Left kidney (tissue), 1 donor: ENCODE measurements at regions not wholly inside any gene's neighbourhood (a gene's known extent, or its start where the extent isn't known, plus 50 kb on each side); places are given as distances from the start of the nearest gene placed in this dataset.

Experiments used
- DNase-seq: peaks from one replicate; pipeline ENCODE4 v3.0.0-alpha.2; 2013

- DNase-seq = no peak
Observed at GRCh38 chr18:61167902-61168301, 165.3 kb upstream of the CDH20 start.

GRCh38 chr18:61169386-61169785 lies 163.8 kb upstream of the CDH20 start:
- DNase-seq = no peak

- no peak for DNase-seq
Observed at GRCh38 chr18:61172624-61173023, 160.6 kb upstream of the CDH20 start.

- no peak for DNase-seq
Observed at GRCh38 chr18:61173554-61173953, 159.7 kb upstream of the CDH20 start.

GRCh38 chr18:61183798-61184197 lies 149.4 kb upstream of the CDH20 start:
- no peak for DNase-seq

- no peak for DNase-seq
Observed at GRCh38 chr18:61187971-61188370, 145.3 kb upstream of the CDH20 start.

- DNase-seq = no peak
Observed at GRCh38 chr18:61189376-61189775, 143.9 kb upstream of the CDH20 start.

GRCh38 chr18:61194726-61195125 lies 138.5 kb upstream of the CDH20 start:
- DNase-seq = no peak

- no peak for DNase-seq
Observed at GRCh38 chr18:61196750-61197149, 136.5 kb upstream of the CDH20 start.

GRCh38 chr18:61198486-61198885 lies 134.7 kb upstream of the CDH20 start:
- no peak for DNase-seq

- DNase-seq = no peak
Observed at GRCh38 chr18:61199171-61199848, 133.9 kb upstream of the CDH20 start.

- no peak for DNase-seq
Observed at GRCh38 chr18:61201511-61201910, 131.7 kb upstream of the CDH20 start.

GRCh38 chr18:61203151-61203550 lies 130.1 kb upstream of the CDH20 start:
- DNase-seq = no peak

- DNase-seq = no peak
Observed at GRCh38 chr18:61209801-61210200, 123.4 kb upstream of the CDH20 start.

GRCh38 chr18:61216051-61216450 lies 117.2 kb upstream of the CDH20 start:
- DNase-seq = no peak

- peak; percentile 8 for DNase-seq
Observed at GRCh38 chr18:61222206-61222605, 111.0 kb upstream of the CDH20 start.

- DNase-seq = no peak
Observed at GRCh38 chr18:61225336-61225735, 107.9 kb upstream of the CDH20 start.

GRCh38 chr18:61236356-61237057 lies 96.7 kb upstream of the CDH20 start:
- DNase-seq = no peak

GRCh38 chr18:61237529-61237928 lies 95.7 kb upstream of the CDH20 start:
- no peak for DNase-seq

GRCh38 chr18:61239051-61239450 lies 94.2 kb upstream of the CDH20 start:
- DNase-seq = no peak

GRCh38 chr18:61241260-61241853 lies 91.9 kb upstream of the CDH20 start:
- no peak for DNase-seq

- DNase-seq = no peak
Observed at GRCh38 chr18:61244632-61245031, 88.6 kb upstream of the CDH20 start.

GRCh38 chr18:61245276-61245675 lies 88.0 kb upstream of the CDH20 start:
- DNase-seq = no peak

GRCh38 chr18:61248589-61248988 lies 84.6 kb upstream of the CDH20 start:
- no peak for DNase-seq
